ENCODE measurements at regions not wholly inside any gene's neighbourhood (a gene's known extent, or its start where the extent isn't known, plus 50 kb on each side); places are given as distances from the start of the nearest gene placed in this dataset.
"Not testable (repeated sequence)": the region's sequence is repeated elsewhere in the genome, so short reads cannot be mapped to it uniquely, and the experiment has no call there.

DNA sequence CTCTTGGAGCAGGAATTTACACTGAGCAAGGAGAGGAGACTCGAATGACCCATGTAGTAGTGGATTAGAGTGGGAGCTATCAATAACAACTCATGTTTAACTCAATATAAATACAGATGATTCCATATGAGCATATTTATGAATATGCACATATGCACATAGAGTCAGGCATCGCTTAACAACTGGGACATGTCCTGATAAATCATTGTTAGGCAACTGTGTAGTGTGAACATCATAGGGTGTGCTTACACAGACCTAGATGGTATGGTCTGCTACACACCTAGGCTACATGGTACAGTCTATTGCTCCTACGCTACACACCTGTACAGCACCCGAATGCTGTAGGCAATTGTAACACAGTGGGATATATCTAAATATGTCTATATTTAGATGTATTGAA, 75.9 kb upstream of the RALGAPA2 start:
- intact Hi-C loops (cut with micrococcal nuclease) = no loop called here
- no TSS peak for BruUV-seq (replicated peaks)

GRCh38 chr20:20786428-20786827, 74.0 kb upstream of the RALGAPA2 start:
- CTCF ChIA-PET = interaction anchor here (0.6 to 1.1 kb wide), 2 partner anchors 11 to 193 kb away, joined by 3 read pairs; no protein-coding TSS in a partner anchor
- POLR2A ChIA-PET = interaction anchor here (0.6 kb wide), 1 partner anchor 29 kb away, joined by 3 read pairs; no protein-coding TSS in a partner anchor
- no peak overlapping the region for H3K27ac Mint-ChIP-seq (ENCODE audit: low read depth, unreplicated experiment)
- intact Hi-C loops (cut with micrococcal nuclease) = no loop called here
- H3K36me3 Mint-ChIP-seq (ENCODE audit: insufficient read depth, unreplicated experiment) = no peaks in the 10 kb centered on the region
- BruUV-seq (replicated peaks) = no TSS peak
- no peaks in the 10 kb centered on the region for H3K27me3 Mint-ChIP-seq (ENCODE audit: insufficient read depth, unreplicated experiment)
- H3K9me3 Mint-ChIP-seq (ENCODE audit: unreplicated experiment) = peaks cover 13% of the 10 kb centered on the region
- no peak for DNase-seq (ENCODE audit: unreplicated experiment)
- TF ChIP-seq, protein P1, sequence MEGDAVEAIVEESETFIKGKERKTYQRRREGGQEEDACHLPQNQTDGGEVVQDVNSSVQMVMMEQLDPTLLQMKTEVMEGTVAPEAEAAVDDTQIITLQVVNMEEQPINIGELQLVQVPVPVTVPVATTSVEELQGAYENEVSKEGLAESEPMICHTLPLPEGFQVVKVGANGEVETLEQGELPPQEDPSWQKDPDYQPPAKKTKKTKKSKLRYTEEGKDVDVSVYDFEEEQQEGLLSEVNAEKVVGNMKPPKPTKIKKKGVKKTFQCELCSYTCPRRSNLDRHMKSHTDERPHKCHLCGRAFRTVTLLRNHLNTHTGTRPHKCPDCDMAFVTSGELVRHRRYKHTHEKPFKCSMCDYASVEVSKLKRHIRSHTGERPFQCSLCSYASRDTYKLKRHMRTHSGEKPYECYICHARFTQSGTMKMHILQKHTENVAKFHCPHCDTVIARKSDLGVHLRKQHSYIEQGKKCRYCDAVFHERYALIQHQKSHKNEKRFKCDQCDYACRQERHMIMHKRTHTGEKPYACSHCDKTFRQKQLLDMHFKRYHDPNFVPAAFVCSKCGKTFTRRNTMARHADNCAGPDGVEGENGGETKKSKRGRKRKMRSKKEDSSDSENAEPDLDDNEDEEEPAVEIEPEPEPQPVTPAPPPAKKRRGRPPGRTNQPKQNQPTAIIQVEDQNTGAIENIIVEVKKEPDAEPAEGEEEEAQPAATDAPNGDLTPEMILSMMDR (IDR thresholded peaks at IDR 0.05; ENCODE audit: unreplicated experiment) = no peak
- no peak overlapping the region for H3K4me3 Mint-ChIP-seq (ENCODE audit: unreplicated experiment)
- peaks cover under 1% of the 10 kb centered on the region for H3K4me1 Mint-ChIP-seq (ENCODE audit: insufficient read depth, unreplicated experiment)

More for the DNA sequence above, 75.9 kb upstream of the RALGAPA2 start:
- Mint-ChIP-seq H3K27me3 (ENCODE audit: insufficient read depth, unreplicated experiment) (no peaks in the 10 kb centered on the region), H3K36me3 (ENCODE audit: insufficient read depth, unreplicated experiment) (no peaks in the 10 kb centered on the region), H3K4me3 (ENCODE audit: unreplicated experiment) (no peak overlapping the region), H3K4me1 (ENCODE audit: insufficient read depth, unreplicated experiment) (peaks cover 10% of the 10 kb centered on the region), H3K9me3 (ENCODE audit: unreplicated experiment) (peaks cover 13% of the 10 kb centered on the region), H3K27ac (ENCODE audit: low read depth, unreplicated experiment) (no peak overlapping the region)
- CTCF ChIA-PET = interaction anchor here (0.5 kb wide), 2 partner anchors 15 to 532 kb away, joined by 3 to 4 read pairs; no protein-coding TSS in a partner anchor
- no peak for DNase-seq (ENCODE audit: unreplicated experiment)
- TF ChIP-seq, protein P1 (IDR thresholded peaks at IDR 0.05; ENCODE audit: unreplicated experiment) = no peak
- POLR2A ChIA-PET = interaction anchor here (0.9 kb wide), 1 partner anchor 9 kb away, joined by 3 read pairs; no protein-coding TSS in a partner anchor

GRCh38 chr20:20785226-20785625, 72.8 kb upstream of the RALGAPA2 start:
- peaks cover 10% of the 10 kb centered on the region for H3K4me1 Mint-ChIP-seq (ENCODE audit: insufficient read depth, unreplicated experiment)
- TF ChIP-seq, protein P1 (IDR thresholded peaks at IDR 0.05; ENCODE audit: unreplicated experiment) = no peak
- H3K4me3 Mint-ChIP-seq (ENCODE audit: unreplicated experiment) = no peak overlapping the region
- intact Hi-C loops (cut with micrococcal nuclease) = no loop called here
- H3K9me3 Mint-ChIP-seq (ENCODE audit: unreplicated experiment) = peaks cover 13% of the 10 kb centered on the region
- CTCF ChIA-PET = interaction anchor here (1.1 to 1.9 kb wide), 2 partner anchors 40 to 51 kb away, joined by 7 to 8 read pairs; no protein-coding TSS in a partner anchor
- H3K36me3 Mint-ChIP-seq (ENCODE audit: insufficient read depth, unreplicated experiment) = no peaks in the 10 kb centered on the region
- no peak for DNase-seq (ENCODE audit: unreplicated experiment)
- POLR2A ChIA-PET = interaction anchor here (1.2 to 1.4 kb wide), 2 partner anchors 11 to 13 kb away, joined by 3 to 6 read pairs; no protein-coding TSS in a partner anchor
- H3K27ac Mint-ChIP-seq (ENCODE audit: low read depth, unreplicated experiment) = no peak overlapping the region
- no TSS peak for BruUV-seq (replicated peaks)
- no peaks in the 10 kb centered on the region for H3K27me3 Mint-ChIP-seq (ENCODE audit: insufficient read depth, unreplicated experiment)

- Mint-ChIP-seq H3K4me1 (ENCODE audit: insufficient read depth, unreplicated experiment) (peaks cover 17% of the 10 kb centered on the region), H3K9me3 (ENCODE audit: unreplicated experiment) (peaks cover 13% of the 10 kb centered on the region)
- DNase-seq (ENCODE audit: unreplicated experiment); H3K27ac Mint-ChIP-seq (ENCODE audit: low read depth, unreplicated experiment); BruUV-seq (replicated peaks); H3K27me3 Mint-ChIP-seq (ENCODE audit: insufficient read depth, unreplicated experiment); H3K36me3 Mint-ChIP-seq (ENCODE audit: insufficient read depth, unreplicated experiment); H3K4me3 Mint-ChIP-seq (ENCODE audit: unreplicated experiment): not testable (repeated sequence)
- POLR2A ChIA-PET = interaction anchor here (1.1 kb wide), 1 partner anchor 10 kb away, joined by 3 read pairs; no protein-coding TSS in a partner anchor
- CTCF ChIA-PET = interaction anchor here (1.0 to 1.9 kb wide), 2 partner anchors 9 to 52 kb away, joined by 3 to 8 read pairs; no protein-coding TSS in a partner anchor
- intact Hi-C loops (cut with micrococcal nuclease) = loop anchor here (5.0 kb wide), 1 partner anchor 52 kb away; no protein-coding TSS in a partner anchor
Observed at GRCh38 chr20:20784450-20784849, 72.0 kb upstream of the RALGAPA2 start.
